T-cell (primary cell): ENCODE measurements at regions not wholly inside any gene's neighbourhood (a gene's known extent, or its start where the extent isn't known, plus 50 kb on each side); places are given as distances from the start of the nearest gene placed in this dataset.

Experiments used
- ATAC-seq, 4 experiments: fragments of 200-7000 bp in 3 of 4; fragments of 150-1000 bp in 1 of 4; cut with Tn5 transposase; replicated peaks in 1 of 4; 1 replicate in 3 of 4; 2 replicates in 1 of 4; pipeline ENCODE4 v1.10.0; 2021; ENCODE audit warnings: moderate library complexity in 3 of 4, mild to moderate bottlenecking in 2 of 4, moderate number of reproducible peaks in 1 of 4
- CTCF ChIA-PET, 2 donors: fragments of 300-600 bp; sonication (Branson Sonifier 250); formaldehyde crosslinking; loops; one replicate each; lab custom pipeline; 2022; ENCODE audit warnings: antibody characterized with exemption in 2 of 2; lab: Charles Lee
- POLR2A ChIA-PET, 2 donors: fragments of 300-600 bp; sonication (Branson Sonifier 250); formaldehyde crosslinking; loops; one replicate each; lab custom pipeline; 2022; ENCODE audit warnings: antibody characterized with exemption in 2 of 2; lab: Charles Lee
- DNase-seq, 35 experiments: peaks; one replicate each; pipeline versions ENCODE4 v3.0.0 to v3.0.0-alpha.2; 2013 to 2023
- H3K27ac ChIP-seq: one replicate; pipeline ENCODE4 v1.5.1; 2013; ENCODE audit warnings: low read length
- H3K27me3 ChIP-seq, 2 experiments: replicated peaks in 1 of 2; 1 replicate in 1 of 2; 2 replicates in 1 of 2; pipeline versions ENCODE4 v1.6.1 to v1.7.0; 2013; ENCODE audit warnings: low read length in 1 of 2, mixed read lengths in 1 of 2; ENCODE audit not compliant: control insufficient read depth in 2 of 2, insufficient read depth in 2 of 2; ENCODE audit errors: extremely low read depth in 1 of 2
- H3K36me3 ChIP-seq, 2 donors: 1 replicate in 1 of 2; 2 replicates in 1 of 2; pipeline versions ENCODE4 v1.6.1 to v1.7.0; 2013; ENCODE audit warnings: low read length in 1 of 2; ENCODE audit not compliant: control insufficient read depth in 2 of 2, insufficient read depth in 1 of 2; ENCODE audit errors: extremely low read depth in 1 of 2
- H3K4me1 ChIP-seq, 2 experiments: 1 replicate in 1 of 2; 2 replicates in 1 of 2; pipeline versions ENCODE4 v1.6.1 to v1.7.0; 2013; ENCODE audit warnings: low read length in 2 of 2, mixed read lengths in 1 of 2; ENCODE audit not compliant: insufficient read depth in 2 of 2, control insufficient read depth in 1 of 2; ENCODE audit errors: extremely low read depth in 1 of 2
- H3K4me3 ChIP-seq, 2 donors: 1 replicate in 1 of 2; 2 replicates in 1 of 2; pipeline versions ENCODE4 v1.5.1 to v1.7.0; 2013; ENCODE audit warnings: mild to moderate bottlenecking in 2 of 2, low read length in 1 of 2, moderate library complexity in 1 of 2; ENCODE audit not compliant: control insufficient read depth in 1 of 2; ENCODE audit errors: extremely low read depth in 1 of 2
- H3K9me3 ChIP-seq: 2 replicates; pipeline ENCODE4 v1.7.0; 2013
- H3K27ac Mint-ChIP-seq, 2 donors: one replicate each; pipeline ENCODE4 v1.8.0; 2020 to 2021; ENCODE audit warnings: mild to moderate bottlenecking in 2 of 2, mixed read lengths in 2 of 2
- H3K27me3 Mint-ChIP-seq, 2 donors: one replicate each; pipeline ENCODE4 v1.8.0; 2021 to 2022; ENCODE audit warnings: mixed read lengths in 2 of 2
- H3K36me3 Mint-ChIP-seq: one replicate; pipeline ENCODE4 v1.8.0; 2021; ENCODE audit warnings: mixed read lengths
- H3K4me1 Mint-ChIP-seq, 3 donors: one replicate each; pipeline ENCODE4 v1.8.0; 2020 to 2022; ENCODE audit warnings: mixed read lengths in 3 of 3, mild to moderate bottlenecking in 1 of 3
- H3K4me3 Mint-ChIP-seq, 3 donors: one replicate each; pipeline ENCODE4 v1.8.0; 2020 to 2022; ENCODE audit warnings: mild to moderate bottlenecking in 3 of 3, mixed read lengths in 3 of 3, moderate library complexity in 3 of 3
- H3K9me3 Mint-ChIP-seq, 3 donors: one replicate each; pipeline ENCODE4 v1.8.0; 2020 to 2022; ENCODE audit warnings: mixed read lengths in 3 of 3
- WGBS: methylation state at CpG from one replicate; pipeline ENCODE4 v1.1.5; 2013; ENCODE audit warnings: missing lambda C conversion rate; ENCODE audit not compliant: insufficient coverage; 5-methylcytosine and 5-hydroxymethylcytosine counted together

- H3K9me3 ChIP-seq = no peaks in the 10 kb centered on the region
- H3K27ac ChIP-seq = no peak overlapping the region
- Mint-ChIP-seq H3K4me1 (no peaks in the 10 kb centered on the region), H3K9me3 (peaks cover 0 to 3% (median 0%) of the 10 kb centered on the region in 3 donors), H3K36me3 (no peaks in the 10 kb centered on the region), H3K4me3 (no peak overlapping the region), H3K27ac (no peak overlapping the region), H3K27me3 (no peaks in the 10 kb centered on the region)
- no peaks in the 10 kb centered on the region for H3K4me1 ChIP-seq
- H3K4me3 ChIP-seq = no peak overlapping the region
- DNase-seq (no peak), ATAC-seq (no peak)
- POLR2A ChIA-PET = no interaction called here
- 27% methylated on average over 2 of the region's 2 CpGs for WGBS
- CTCF ChIA-PET = no interaction called here
- H3K36me3 ChIP-seq = no peaks in the 10 kb centered on the region
- no peaks in the 10 kb centered on the region for H3K27me3 ChIP-seq
These were observed 499.8 kb downstream of the RASEF start for GRCh38 chr9:82563094-82563493.

GRCh38 chr9:82563841-82564240, 499.1 kb downstream of the RASEF start:
- ATAC-seq = no peak
- no peaks in the 10 kb centered on the region for H3K36me3 Mint-ChIP-seq
- no peaks in the 10 kb centered on the region for H3K4me1 ChIP-seq
- H3K27ac ChIP-seq = no peak overlapping the region
- no peak for DNase-seq
- H3K9me3 Mint-ChIP-seq = peaks cover 0 to 3% (median 0%) of the 10 kb centered on the region in 3 donors
- 83% methylated on average over 1 of the region's 2 CpGs for WGBS
- no peaks in the 10 kb centered on the region for H3K36me3 ChIP-seq
- no peaks in the 10 kb centered on the region for H3K27me3 ChIP-seq
- ChIA-PET CTCF (no interaction called here), POLR2A (no interaction called here)
- no peak overlapping the region for H3K4me3 ChIP-seq
- no peak overlapping the region for H3K27ac Mint-ChIP-seq
- no peaks in the 10 kb centered on the region for H3K9me3 ChIP-seq
- H3K4me1 Mint-ChIP-seq = no peaks in the 10 kb centered on the region
- H3K4me3 Mint-ChIP-seq = no peak overlapping the region
- H3K27me3 Mint-ChIP-seq = no peaks in the 10 kb centered on the region

GRCh38 chr9:82565188-82565969, 497.6 kb downstream of the RASEF start:
- CTCF ChIA-PET = no interaction called here

GRCh38 chr9:82567953-82568352, 495.0 kb downstream of the RASEF start:
- ChIA-PET POLR2A (no interaction called here), CTCF (no interaction called here)
- no peaks in the 10 kb centered on the region for H3K4me1 ChIP-seq
- no peak overlapping the region for H3K4me3 ChIP-seq
- H3K9me3 ChIP-seq = no peaks in the 10 kb centered on the region
- Mint-ChIP-seq H3K4me1 (no peaks in the 10 kb centered on the region), H3K4me3 (no peak overlapping the region), H3K36me3 (no peaks in the 10 kb centered on the region), H3K27me3 (no peaks in the 10 kb centered on the region), H3K27ac (no peak overlapping the region), H3K9me3 (peaks cover 0 to 4% (median 3%) of the 10 kb centered on the region in 3 donors)
- no peak for DNase-seq
- H3K36me3 ChIP-seq = no peaks in the 10 kb centered on the region
- no peak overlapping the region for H3K27ac ChIP-seq
- H3K27me3 ChIP-seq = no peaks in the 10 kb centered on the region
- ATAC-seq = no peak
- no CpG with 5 or more reads among the region's 3 CpGs for WGBS

More at GRCh38 chr9:82565188-82565969, 497.6 kb downstream of the RASEF start:
- no peaks in the 10 kb centered on the region for H3K4me1 ChIP-seq
- no peak for ATAC-seq
- no peak overlapping the region for H3K4me3 ChIP-seq
- H3K27ac ChIP-seq = no peak overlapping the region
- no peak for DNase-seq
- no peaks in the 10 kb centered on the region for H3K27me3 ChIP-seq
- H3K4me1 Mint-ChIP-seq = no peaks in the 10 kb centered on the region
- H3K36me3 Mint-ChIP-seq = no peaks in the 10 kb centered on the region
- H3K27ac Mint-ChIP-seq = no peak overlapping the region
- no peak overlapping the region for H3K4me3 Mint-ChIP-seq
- POLR2A ChIA-PET = no interaction called here
- peaks cover 0 to 4% (median 0%) of the 10 kb centered on the region in 3 donors for H3K9me3 Mint-ChIP-seq
- 100% methylated on average over 2 of the region's 6 CpGs for WGBS
- H3K36me3 ChIP-seq = no peaks in the 10 kb centered on the region
- no peaks in the 10 kb centered on the region for H3K27me3 Mint-ChIP-seq
- no peaks in the 10 kb centered on the region for H3K9me3 ChIP-seq

DNA sequence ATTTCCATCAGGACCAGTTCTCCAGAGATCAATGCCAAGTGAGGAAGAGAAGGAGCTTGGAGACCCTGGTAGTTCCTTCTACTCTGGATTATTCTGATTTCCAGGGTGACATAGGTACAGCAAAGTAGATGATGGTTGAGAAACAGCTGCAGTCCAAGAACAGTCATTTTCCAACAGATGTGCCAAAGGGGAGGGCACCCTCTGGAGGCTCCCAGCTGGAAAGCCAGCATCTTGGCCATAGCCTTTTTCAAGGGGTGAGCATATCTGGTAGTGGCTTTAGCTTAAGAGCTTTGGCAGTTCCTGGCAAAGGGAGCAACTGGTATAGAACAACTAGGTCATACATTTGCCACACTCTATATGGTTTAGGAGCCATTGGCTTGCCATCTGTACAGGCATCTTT, 492.7 kb downstream of the RASEF start:
- POLR2A ChIA-PET = no interaction called here

DNA sequence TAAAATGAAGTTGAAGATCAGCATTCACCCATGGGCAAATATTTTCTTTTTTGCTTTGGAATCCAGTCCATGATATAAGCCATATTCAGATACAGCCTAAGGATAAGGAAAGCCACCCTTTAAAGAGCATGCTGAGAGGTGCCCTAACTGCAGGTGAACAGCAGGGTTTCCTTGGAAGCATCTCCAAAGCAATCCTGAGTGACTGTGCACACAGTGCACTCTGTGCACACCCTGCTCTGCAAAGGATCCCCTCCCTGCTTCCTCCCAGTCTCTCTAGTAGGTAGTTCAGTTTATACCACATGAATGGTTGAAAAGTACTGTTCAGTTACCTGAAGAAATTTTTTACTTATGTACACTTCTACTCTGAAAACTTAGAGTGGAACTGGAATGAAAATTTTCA, 491.4 kb downstream of the RASEF start:
- Histone ChIP-seq H3K9me3 (no peaks in the 10 kb centered on the region), H3K27ac (no peak overlapping the region), H3K4me1 (no peaks in the 10 kb centered on the region), H3K27me3 (no peaks in the 10 kb centered on the region), H3K36me3 (no peaks in the 10 kb centered on the region), H3K4me3 (no peak overlapping the region)
- Mint-ChIP-seq H3K4me3 (no peak overlapping the region), H3K9me3 (peaks cover 11 to 21% (median 19%) of the 10 kb centered on the region in 3 donors), H3K4me1 (no peaks in the 10 kb centered on the region), H3K27me3 (no peaks in the 10 kb centered on the region), H3K36me3 (no peaks in the 10 kb centered on the region), H3K27ac (no peak overlapping the region)
- ATAC-seq = no peak
- DNase-seq = no peak
- CTCF ChIA-PET = no interaction called here
- POLR2A ChIA-PET = no interaction called here

More for the DNA sequence above, 492.7 kb downstream of the RASEF start:
- Histone ChIP-seq H3K4me1 (no peaks in the 10 kb centered on the region), H3K9me3 (no peaks in the 10 kb centered on the region), H3K36me3 (no peaks in the 10 kb centered on the region), H3K27me3 (no peaks in the 10 kb centered on the region), H3K27ac (no peak overlapping the region), H3K4me3 (no peak overlapping the region)
- H3K27ac Mint-ChIP-seq = no peak overlapping the region
- peaks cover 10 to 17% (median 17%) of the 10 kb centered on the region in 3 donors for H3K9me3 Mint-ChIP-seq
- CTCF ChIA-PET = no interaction called here
- no peaks in the 10 kb centered on the region for H3K36me3 Mint-ChIP-seq
- no peaks in the 10 kb centered on the region for H3K4me1 Mint-ChIP-seq
- no peaks in the 10 kb centered on the region for H3K27me3 Mint-ChIP-seq
- ATAC-seq (no peak), DNase-seq (no peak)
- H3K4me3 Mint-ChIP-seq = no peak overlapping the region

- Histone ChIP-seq H3K9me3 (no peaks in the 10 kb centered on the region), H3K36me3 (no peaks in the 10 kb centered on the region), H3K27ac (no peak overlapping the region), H3K27me3 (no peaks in the 10 kb centered on the region), H3K4me1 (no peaks in the 10 kb centered on the region), H3K4me3 (no peak overlapping the region)
- DNase-seq (no peak), ATAC-seq (no peak)
- Mint-ChIP-seq H3K4me3 (no peak overlapping the region), H3K4me1 (no peaks in the 10 kb centered on the region), H3K27me3 (no peaks in the 10 kb centered on the region), H3K9me3 (peaks cover 11 to 24% (median 19%) of the 10 kb centered on the region in 3 donors), H3K27ac (no peak overlapping the region), H3K36me3 (no peaks in the 10 kb centered on the region)
- 100% methylated on average over 1 of the region's 2 CpGs for WGBS
- POLR2A ChIA-PET = no interaction called here
- CTCF ChIA-PET = no interaction called here
These were observed 490.8 kb downstream of the RASEF start for GRCh38 chr9:82572146-82572545.
